Adrenal gland (tissue), 9 donors: ENCODE measurements at regions not wholly inside any gene's neighbourhood (a gene's known extent, or its start where the extent isn't known, plus 50 kb on each side); places are given as distances from the start of the nearest gene placed in this dataset.
A peak's percentile ranks its signal among the peaks of the same experiment; 100 is the strongest.

Experiments
- DNase-seq, 7 donors: peaks; one replicate each; pipeline ENCODE4 v3.0.0-alpha.2; 2019 to 2020
- H3K27ac ChIP-seq, 5 donors: fragments of 200-600 bp; sonication (generic) in 4 of 5; 1 replicate in 3 of 5; 2 replicates in 2 of 5; pipeline versions ENCODE4 v1.5.1 to v1.8.0; 2016 to 2020; ENCODE audit warnings: mild to moderate bottlenecking in 1 of 5
- H3K27me3 ChIP-seq: fragments of 200-600 bp; 2 replicates; pipeline ENCODE4 v1.8.0; 2021
- H3K36me3 ChIP-seq, 2 donors: fragments of 200-600 bp; replicated peaks in 1 of 2; 1 replicate in 1 of 2; 2 replicates in 1 of 2; pipeline versions ENCODE4 v1.5.1 to v1.8.0; 2018 to 2022
- H3K4me1 ChIP-seq, 2 donors: fragments of 200-600 bp; replicated peaks in 1 of 2; 1 replicate in 1 of 2; 2 replicates in 1 of 2; pipeline versions ENCODE4 v1.5.1 to v1.8.0; 2018 to 2021
- H3K4me3 ChIP-seq, 4 donors: fragments of 200-600 bp; sonication (generic) in 3 of 4; one replicate each; pipeline ENCODE4 v1.5.1; 2016 to 2018
- H3K9me3 ChIP-seq, 3 donors: fragments of 200-600 bp; sonication (generic) in 1 of 3; replicated peaks in 1 of 3; 1 replicate in 2 of 3; 2 replicates in 1 of 3; pipeline versions ENCODE4 v1.5.1 to v1.8.0; 2016 to 2021
- POLR2A ChIP-seq, 2 donors: fragments of 450-650 bp; IDR thresholded peaks; one replicate each; pipeline ENCODE4 v1.6.1; 2017; ENCODE audit warnings: antibody characterized with exemption in 2 of 2, mild to moderate bottlenecking in 2 of 2, moderate library complexity in 1 of 2
- WGBS, 4 donors: extraction: QIAGEN DNeasy Blood & Tissue Kit in 2 of 4; methylation state at CpG; one replicate each; pipeline versions ENCODE4 v1.1.5 to v1.1.7; 2013 to 2017; 5-methylcytosine and 5-hydroxymethylcytosine counted together
- intact Hi-C, 2 donors: fragments of 100-400 bp; cut with DNase I; formaldehyde crosslinking; loops; one replicate each; pipeline versions ENCODE4 v1.14.1 to v1.15.0; 2022 to 2023
- TF ChIP-seq, protein P1 (sequence below), 6 experiments: fragments of 450-650 bp in 4 of 6; fragments of 200-600 bp in 2 of 6; sonication (generic) in 1 of 6; IDR thresholded peaks; 1 replicate in 5 of 6; 2 replicates in 1 of 6; pipeline versions ENCODE4 v1.5.1 to v1.8.0; 2016 to 2021; ENCODE audit warnings: antibody characterized with exemption in 6 of 6, mild to moderate bottlenecking in 2 of 6, moderate library complexity in 1 of 6
- donor health status: healthy with polysubstance abuse.
- donor health status: Bipolar disorder and iron deficiency.
- donor health status: DM: yes; HTN: yes; CAD: no.
- donor health status: DM: no; HTN: no; CAD: no.
- donor health status: DM: no; HTN: no; CAD: no.

DNA sequence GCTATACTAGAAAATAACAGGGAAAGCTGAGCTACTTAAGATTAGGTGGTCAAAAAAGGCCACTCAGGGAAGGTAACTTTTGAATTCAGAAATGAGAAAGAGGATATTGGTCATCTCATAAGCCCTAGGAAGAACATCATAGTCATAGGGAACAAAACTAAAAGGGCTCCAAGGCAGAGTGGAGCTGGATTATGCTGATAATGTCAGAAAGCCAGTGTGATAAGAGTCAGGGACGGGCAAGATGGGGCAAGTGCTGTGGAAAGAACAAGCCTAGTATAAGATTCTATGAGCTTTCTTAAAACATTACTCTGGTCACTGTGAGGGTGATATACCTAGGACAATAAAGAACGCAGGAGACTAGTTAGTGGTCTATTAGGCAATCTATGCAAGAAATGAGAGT is 106.6 kb downstream of the DUSP10 start:
- Histone ChIP-seq H3K27ac (no peak overlapping the region), H3K36me3 (no peaks in the 10 kb centered on the region), H3K27me3 (no peaks in the 10 kb centered on the region), H3K4me1 (peaks cover 0 to 11% of the 10 kb centered on the region in 2 donors), H3K4me3 (no peak overlapping the region), H3K9me3 (no peaks in the 10 kb centered on the region)
- intact Hi-C loops = no loop called here
- 86 to 94% (median 92%) methylated on average over 2 of the region's 2 CpGs for WGBS, 4 donors
- no peak for DNase-seq
- no peak for TF ChIP-seq POLR2A (IDR thresholded peaks at IDR 0.05)
- TF ChIP-seq, protein P1, sequence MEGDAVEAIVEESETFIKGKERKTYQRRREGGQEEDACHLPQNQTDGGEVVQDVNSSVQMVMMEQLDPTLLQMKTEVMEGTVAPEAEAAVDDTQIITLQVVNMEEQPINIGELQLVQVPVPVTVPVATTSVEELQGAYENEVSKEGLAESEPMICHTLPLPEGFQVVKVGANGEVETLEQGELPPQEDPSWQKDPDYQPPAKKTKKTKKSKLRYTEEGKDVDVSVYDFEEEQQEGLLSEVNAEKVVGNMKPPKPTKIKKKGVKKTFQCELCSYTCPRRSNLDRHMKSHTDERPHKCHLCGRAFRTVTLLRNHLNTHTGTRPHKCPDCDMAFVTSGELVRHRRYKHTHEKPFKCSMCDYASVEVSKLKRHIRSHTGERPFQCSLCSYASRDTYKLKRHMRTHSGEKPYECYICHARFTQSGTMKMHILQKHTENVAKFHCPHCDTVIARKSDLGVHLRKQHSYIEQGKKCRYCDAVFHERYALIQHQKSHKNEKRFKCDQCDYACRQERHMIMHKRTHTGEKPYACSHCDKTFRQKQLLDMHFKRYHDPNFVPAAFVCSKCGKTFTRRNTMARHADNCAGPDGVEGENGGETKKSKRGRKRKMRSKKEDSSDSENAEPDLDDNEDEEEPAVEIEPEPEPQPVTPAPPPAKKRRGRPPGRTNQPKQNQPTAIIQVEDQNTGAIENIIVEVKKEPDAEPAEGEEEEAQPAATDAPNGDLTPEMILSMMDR (IDR thresholded peaks at IDR 0.05) = no peak

DNA sequence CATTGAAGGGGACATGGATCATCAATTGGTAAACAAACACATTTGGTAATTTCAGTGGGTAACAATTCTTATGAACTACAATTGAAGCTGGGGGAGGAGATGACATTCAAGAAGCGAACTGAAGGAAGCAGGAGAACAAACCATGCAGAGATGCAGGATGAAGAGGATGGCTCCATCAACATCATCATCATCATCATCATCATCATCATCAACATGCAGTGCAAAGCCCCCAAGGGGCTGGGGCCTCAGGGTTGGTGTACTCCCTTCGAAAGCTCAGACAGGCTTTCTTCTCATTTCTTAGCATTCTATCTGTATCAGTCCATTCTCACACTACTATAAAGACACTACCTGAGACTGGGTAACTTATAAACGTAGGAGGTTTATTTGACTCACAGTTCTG is 105.8 kb downstream of the DUSP10 start:
- H3K4me1 ChIP-seq = peaks cover 0 to 11% of the 10 kb centered on the region in 2 donors
- no peak overlapping the region for H3K4me3 ChIP-seq
- no peaks in the 10 kb centered on the region for H3K9me3 ChIP-seq
- H3K27me3 ChIP-seq = no peaks in the 10 kb centered on the region
- no peak for DNase-seq
- 60 to 97% (median 73%) methylated on average over 3 of the region's 3 CpGs for WGBS, 4 donors
- TF ChIP-seq POLR2A (IDR thresholded peaks at IDR 0.05) = no peak
- TF ChIP-seq, protein P1 (IDR thresholded peaks at IDR 0.05) = no peak
- intact Hi-C loops = no loop called here
- H3K27ac ChIP-seq = no peak overlapping the region
- no peaks in the 10 kb centered on the region for H3K36me3 ChIP-seq

DNA sequence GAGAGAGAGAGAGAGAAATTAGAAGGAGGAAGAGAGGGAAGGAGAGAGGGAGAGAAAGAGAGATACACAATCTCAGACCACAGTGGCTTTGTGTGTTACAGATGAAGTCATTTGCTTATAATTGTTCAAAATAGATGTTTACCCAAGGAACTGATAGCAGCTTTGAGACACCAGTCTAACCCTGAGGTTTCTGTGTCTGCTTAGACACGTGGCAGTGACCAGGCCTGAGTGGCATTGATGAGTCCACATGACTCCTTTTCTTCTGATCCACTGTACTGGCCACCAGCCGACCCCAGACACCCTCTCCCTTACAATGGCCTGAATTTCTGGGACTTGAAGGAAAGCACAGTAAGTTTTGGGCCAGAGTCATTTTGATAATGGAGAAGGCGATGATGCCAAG is 104.9 kb downstream of the DUSP10 start:
- intact Hi-C loops = no loop called here
- Histone ChIP-seq H3K4me3 (no peak overlapping the region), H3K27me3 (no peaks in the 10 kb centered on the region), H3K36me3 (no peaks in the 10 kb centered on the region), H3K27ac (no peak overlapping the region), H3K4me1 (peaks cover 0 to 11% of the 10 kb centered on the region in 2 donors), H3K9me3 (no peaks in the 10 kb centered on the region)
- 86 to 94% (median 93%) methylated on average over 3 of the region's 3 CpGs for WGBS, 4 donors
- DNase-seq = no peak
- TF ChIP-seq POLR2A (IDR thresholded peaks at IDR 0.05) = no peak
- TF ChIP-seq, protein P1 (IDR thresholded peaks at IDR 0.05) = no peak

DNA sequence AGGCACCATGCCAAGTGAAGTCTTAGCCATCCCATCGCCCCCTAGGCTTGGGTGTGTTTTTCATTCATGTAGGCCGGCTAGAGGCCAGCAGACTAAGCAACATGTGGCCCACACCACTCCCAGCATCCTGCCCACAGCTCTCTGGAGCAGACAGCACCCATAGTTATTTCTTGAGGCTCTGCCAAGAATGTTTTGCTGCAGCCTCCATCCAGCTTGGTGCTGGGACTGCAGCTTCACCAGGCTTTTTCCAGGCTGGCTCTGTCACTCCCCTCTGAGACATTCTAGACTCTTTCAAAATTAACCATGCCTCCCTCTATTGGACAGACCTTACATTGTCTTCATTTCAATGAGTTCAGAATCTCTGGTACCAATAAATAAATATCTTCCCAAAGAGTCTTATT is 104.2 kb downstream of the DUSP10 start:
- Histone ChIP-seq H3K4me1 (peaks cover 0 to 11% of the 10 kb centered on the region in 2 donors), H3K9me3 (no peaks in the 10 kb centered on the region), H3K27me3 (no peaks in the 10 kb centered on the region), H3K27ac (no peak overlapping the region), H3K36me3 (no peaks in the 10 kb centered on the region), H3K4me3 (no peak overlapping the region)
- intact Hi-C loops = no loop called here
- WGBS, 4 donors = 80 to 90% (median 86%) methylated on average over 2 of the region's 2 CpGs
- DNase-seq = peak in 3 of 7 donors; percentile 9 to 22 (median 14)
- TF ChIP-seq, protein P1 (IDR thresholded peaks at IDR 0.05) = peak in 3 of 6 experiments; percentile 6 to 20 (median 11)
- no peak for TF ChIP-seq POLR2A (IDR thresholded peaks at IDR 0.05)
